GM12891 (cell line): ENCODE measurements at regions not wholly inside any gene's neighbourhood (a gene's known extent, or its start where the extent isn't known, plus 50 kb on each side); places are given as distances from the start of the nearest gene placed in this dataset.

Experiments used
- DNase-seq: peaks from one replicate; pipeline ENCODE4 v3.0.0; 2011; ENCODE audit warnings: low spot score; ENCODE audit not compliant: insufficient read length
- FAIRE-seq: peaks from 2 replicates; lab custom pipeline; 2011; peaks lifted over from hg19 to GRCh38; lab: Jason Lieb, UNC
- PAX5 ChIP-seq: IDR thresholded peaks from 2 replicates; pipeline ENCODE4 v1.6.1; 2011; ENCODE audit warnings: low read length, moderate library complexity, mild to moderate bottlenecking; ENCODE audit not compliant: insufficient read depth, severe bottlenecking
- POLR2A ChIP-seq: IDR thresholded peaks from 2 replicates; pipeline ENCODE4 v1.6.1; 2011; ENCODE audit warnings: low read depth, low read length, control low read depth
- POLR2AphosphoS5 ChIP-seq: IDR thresholded peaks from 2 replicates; pipeline ENCODE4 v1.6.1; 2011; ENCODE audit warnings: low read depth, low read length, control low read depth
- POU2F2 ChIP-seq: IDR thresholded peaks from 2 replicates; pipeline ENCODE4 v1.6.1; 2011; ENCODE audit warnings: low read depth, mild to moderate bottlenecking, control low read depth, low read length, moderate library complexity
- SPI1 ChIP-seq: IDR thresholded peaks from 2 replicates; pipeline ENCODE4 v1.6.1; 2011; ENCODE audit warnings: low read depth, low read length, control low read depth
- TAF1 ChIP-seq: IDR thresholded peaks from 2 replicates; pipeline ENCODE4 v1.6.1; 2011; ENCODE audit warnings: low read depth, low read length, control low read depth

- no peak for DNase-seq
- no peak for TF ChIP-seq POU2F2
- TF ChIP-seq POLR2A = no peak
- no peak for TF ChIP-seq POLR2AphosphoS5
- TF ChIP-seq SPI1 = no peak
- no peak for TF ChIP-seq PAX5
- no peak for TF ChIP-seq TAF1
- FAIRE-seq = no peak
Measured at GRCh38 chr3:30180310-30181177, 425.9 kb upstream of the TGFBR2 start.

DNA sequence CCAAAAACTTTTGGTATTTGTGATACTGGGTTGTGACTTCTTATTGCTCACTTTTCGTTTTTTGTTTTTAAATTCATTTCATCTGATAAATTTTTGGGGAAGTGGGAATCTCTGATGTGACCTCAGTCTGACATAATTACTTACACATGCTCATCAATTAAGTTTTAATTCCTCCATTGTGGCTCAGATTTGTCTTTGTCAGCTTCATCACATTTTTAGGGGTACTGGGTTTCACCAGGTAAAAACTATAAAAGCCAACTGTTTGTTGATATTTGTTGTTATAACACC is 425.3 kb upstream of the TGFBR2 start:
- no peak for TF ChIP-seq PAX5
- 0 out of 2 replicates have a peak, but pooled peaks have one; percentile 8 for TF ChIP-seq SPI1
- no peak for FAIRE-seq
- DNase-seq = no peak

GRCh38 chr3:30181581-30181980 is 424.8 kb upstream of the TGFBR2 start:
- FAIRE-seq = no peak
- DNase-seq = no peak
- no peak for TF ChIP-seq POLR2AphosphoS5
- no peak for TF ChIP-seq TAF1
- no peak for TF ChIP-seq POU2F2
- no peak for TF ChIP-seq POLR2A
- no peak for TF ChIP-seq SPI1
- no peak for TF ChIP-seq PAX5

DNA sequence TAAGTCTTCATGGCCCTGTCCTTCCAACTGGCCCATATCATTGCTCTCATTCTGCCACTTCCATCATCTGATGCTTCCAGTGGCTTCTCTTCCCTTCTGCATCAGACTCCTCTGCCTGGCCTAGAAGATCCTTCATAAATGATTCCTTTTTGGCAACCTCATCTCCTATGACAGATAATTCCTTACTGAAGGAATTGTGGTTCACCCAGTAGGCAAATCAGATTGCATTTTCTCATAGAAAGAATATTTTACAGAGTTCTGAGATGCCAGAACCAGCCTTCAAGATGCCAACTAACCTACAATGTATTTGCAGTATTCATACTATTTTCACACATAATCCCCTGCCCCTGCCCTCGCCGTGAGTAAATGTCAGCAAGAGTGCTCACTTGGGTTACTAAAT is 423.0 kb upstream of the TGFBR2 start:
- FAIRE-seq = no peak
- TF ChIP-seq POLR2AphosphoS5 (no peak), POLR2A (no peak), TAF1 (no peak), PAX5 (no peak), SPI1 (no peak), POU2F2 (no peak)
- no peak for DNase-seq

- TF ChIP-seq POLR2A (no peak), PAX5 (no peak), POLR2AphosphoS5 (no peak), SPI1 (no peak), TAF1 (no peak), POU2F2 (no peak)
- FAIRE-seq (no peak), DNase-seq (no peak)
Measured at GRCh38 chr3:30184091-30184810, 422.1 kb upstream of the TGFBR2 start.

GRCh38 chr3:30185872-30186271 is 420.5 kb upstream of the TGFBR2 start:
- TF ChIP-seq TAF1 = no peak
- TF ChIP-seq PAX5 = no peak
- TF ChIP-seq POLR2A = no peak
- TF ChIP-seq POLR2AphosphoS5 = no peak
- TF ChIP-seq SPI1 = no peak
- TF ChIP-seq POU2F2 = no peak
- FAIRE-seq = no peak
- DNase-seq = no peak

- no peak for FAIRE-seq
- TF ChIP-seq POLR2AphosphoS5 (no peak), TAF1 (no peak), POLR2A (no peak), SPI1 (no peak), PAX5 (no peak), POU2F2 (no peak)
Measured at GRCh38 chr3:30186741-30187219, 419.6 kb upstream of the TGFBR2 start.

GRCh38 chr3:30187366-30187765 is 419.0 kb upstream of the TGFBR2 start:
- no peak for FAIRE-seq
- TF ChIP-seq SPI1 (no peak), POLR2AphosphoS5 (no peak), PAX5 (no peak), TAF1 (no peak), POU2F2 (no peak), POLR2A (no peak)
- no peak for DNase-seq

More at GRCh38 chr3:30186741-30187219, 419.6 kb upstream of the TGFBR2 start:
- no peak for DNase-seq

DNA sequence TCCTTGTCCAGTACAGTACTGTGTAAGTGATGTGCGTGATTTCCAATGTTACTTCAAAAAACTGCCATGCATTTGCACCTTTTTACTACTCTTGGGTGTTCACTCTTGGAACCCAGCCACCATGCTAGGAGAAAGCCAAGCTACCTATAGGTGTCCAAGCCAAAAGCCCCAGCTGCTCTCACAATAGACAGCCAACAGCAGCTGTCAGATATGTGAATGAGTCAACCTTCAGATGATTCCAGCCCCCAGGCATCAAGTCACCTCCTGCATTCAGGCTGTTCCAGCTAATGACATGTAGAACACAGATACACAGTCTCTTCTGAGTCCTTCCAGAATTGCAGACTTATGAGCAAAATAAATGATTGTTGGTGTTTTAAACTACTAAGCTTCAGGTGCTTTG is 417.7 kb upstream of the TGFBR2 start:
- no peak for FAIRE-seq
- DNase-seq = no peak

DNA sequence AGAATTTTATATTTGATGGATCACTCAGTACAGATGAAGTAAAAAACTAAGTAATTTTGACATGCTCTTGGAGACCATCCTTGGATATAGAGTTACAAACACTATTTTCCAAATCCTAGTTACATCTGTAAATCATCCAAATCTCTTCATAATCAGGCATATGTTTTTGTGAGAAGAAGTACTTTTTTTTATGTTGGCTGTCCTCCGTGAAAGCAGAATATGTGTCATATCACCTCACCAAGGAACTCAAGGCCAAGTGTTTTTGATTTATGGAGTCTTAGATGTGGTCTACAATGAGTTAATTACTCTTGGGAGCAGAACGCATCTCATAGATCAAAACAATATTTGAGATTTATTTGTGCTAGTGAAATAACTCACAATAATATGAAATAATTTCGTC is 416.5 kb upstream of the TGFBR2 start:
- TF ChIP-seq POLR2AphosphoS5 = no peak
- TF ChIP-seq POU2F2 = no peak
- TF ChIP-seq PAX5 = no peak
- no peak for TF ChIP-seq SPI1
- TF ChIP-seq POLR2A = no peak
- TF ChIP-seq TAF1 = no peak
- DNase-seq (no peak), FAIRE-seq (no peak)

More for the DNA sequence above, 417.7 kb upstream of the TGFBR2 start:
- TF ChIP-seq SPI1 = no peak
- TF ChIP-seq TAF1 = no peak
- no peak for TF ChIP-seq POLR2A
- TF ChIP-seq POU2F2 = no peak
- no peak for TF ChIP-seq PAX5
- no peak for TF ChIP-seq POLR2AphosphoS5
